Lower leg skin (tissue), 4 donors: ENCODE measurements at regions not wholly inside any gene's neighbourhood (a gene's known extent, or its start where the extent isn't known, plus 50 kb on each side); places are given as distances from the start of the nearest gene placed in this dataset.

Source experiments
- DNase-seq, 2 donors: peaks; one replicate each; pipeline ENCODE4 v3.0.0-alpha.2; 2019; ENCODE audit warnings: low spot score in 2 of 2
- H3K4me3 ChIP-seq: fragments of 200-600 bp; sonication (generic); 2 replicates; pipeline ENCODE4 v1.5.1; 2017; ENCODE audit warnings: mild to moderate bottlenecking, low read depth; ENCODE audit not compliant: poor library complexity, severe bottlenecking
- CTCF ChIP-seq, 3 donors: fragments of 450-650 bp; IDR thresholded peaks; one replicate each; pipeline ENCODE4 v1.5.1; 2016; ENCODE audit warnings: antibody characterized with exemption in 3 of 3, mild to moderate bottlenecking in 3 of 3, moderate library complexity in 2 of 3
- POLR2A ChIP-seq, 2 donors: fragments of 450-650 bp; IDR thresholded peaks; one replicate each; pipeline ENCODE4 v1.6.1; 2016 to 2017; ENCODE audit warnings: antibody characterized with exemption in 2 of 2, mild to moderate bottlenecking in 1 of 2, moderate library complexity in 1 of 2
- WGBS, 2 donors: methylation state at CpG; one replicate each; pipeline ENCODE4 v1.1.5; 2018; 5-methylcytosine and 5-hydroxymethylcytosine counted together
- intact Hi-C: fragments of 100-400 bp; cut with DNase I; formaldehyde crosslinking; loops from one replicate; pipeline ENCODE4 v1.15.0; 2023; ENCODE audit warnings: low total_unique reads

- DNase-seq, result no peak
- no peak overlapping the region for H3K4me3 ChIP-seq
- WGBS, 2 donors, result 33 to 48% methylated on average over 3 of the region's 3 CpGs
- intact Hi-C loops, result no loop called here
- TF ChIP-seq CTCF (IDR thresholded peaks at IDR 0.05), result no peak
Observed at GRCh38 chr5:20605732-20606525, 617.9 kb upstream of the CDH18 start.

- intact Hi-C loops, result no loop called here
- H3K4me3 ChIP-seq, result no peak overlapping the region
- 76 to 80% methylated on average over 8 of the region's 8 CpGs for WGBS, 2 donors
- no peak for DNase-seq
- TF ChIP-seq POLR2A (IDR thresholded peaks at IDR 0.05), result no peak
- TF ChIP-seq CTCF (IDR thresholded peaks at IDR 0.05), result no peak
Observed at GRCh38 chr5:20604992-20605391, 617.0 kb upstream of the CDH18 start.

- no peak overlapping the region for H3K4me3 ChIP-seq
- no peak for DNase-seq
- 70 to 74% methylated on average over 4 of the region's 4 CpGs for WGBS, 2 donors
- TF ChIP-seq POLR2A (IDR thresholded peaks at IDR 0.05), result no peak
- intact Hi-C loops, result no loop called here
Observed at GRCh38 chr5:20601678-20602100, 613.7 kb upstream of the CDH18 start.

GRCh38 chr5:20590356-20590755, 602.4 kb upstream of the CDH18 start:
- no peak for DNase-seq
- intact Hi-C loops, result no loop called here
- no peak for TF ChIP-seq POLR2A (IDR thresholded peaks at IDR 0.05)
- no peak for TF ChIP-seq CTCF (IDR thresholded peaks at IDR 0.05)
- WGBS, 2 donors, result 62 to 67% methylated on average over 2 of the region's 2 CpGs
- H3K4me3 ChIP-seq, result no peak overlapping the region

GRCh38 chr5:20575571-20575970, 587.6 kb upstream of the CDH18 start:
- no peak for TF ChIP-seq POLR2A (IDR thresholded peaks at IDR 0.05)
- TF ChIP-seq CTCF (IDR thresholded peaks at IDR 0.05), result no peak
- H3K4me3 ChIP-seq, result no peak overlapping the region
- intact Hi-C loops, result no loop called here
- DNase-seq, result no peak
- WGBS, 2 donors, result 32 to 46% methylated on average over 5 of the region's 5 CpGs

- H3K4me3 ChIP-seq, result no peak overlapping the region
- 70 to 87% methylated on average over 4 of the region's 4 CpGs for WGBS, 2 donors
- intact Hi-C loops, result no loop called here
Observed at GRCh38 chr5:20574576-20574975, 586.6 kb upstream of the CDH18 start.

More at GRCh38 chr5:20574576-20574975, 586.6 kb upstream of the CDH18 start:
- no peak for TF ChIP-seq CTCF (IDR thresholded peaks at IDR 0.05)
- no peak for TF ChIP-seq POLR2A (IDR thresholded peaks at IDR 0.05)
- no peak for DNase-seq
